ENCODE measurements at regions not wholly inside any gene's neighbourhood (a gene's known extent, or its start where the extent isn't known, plus 50 kb on each side); places are given as distances from the start of the nearest gene placed in this dataset.

DNA sequence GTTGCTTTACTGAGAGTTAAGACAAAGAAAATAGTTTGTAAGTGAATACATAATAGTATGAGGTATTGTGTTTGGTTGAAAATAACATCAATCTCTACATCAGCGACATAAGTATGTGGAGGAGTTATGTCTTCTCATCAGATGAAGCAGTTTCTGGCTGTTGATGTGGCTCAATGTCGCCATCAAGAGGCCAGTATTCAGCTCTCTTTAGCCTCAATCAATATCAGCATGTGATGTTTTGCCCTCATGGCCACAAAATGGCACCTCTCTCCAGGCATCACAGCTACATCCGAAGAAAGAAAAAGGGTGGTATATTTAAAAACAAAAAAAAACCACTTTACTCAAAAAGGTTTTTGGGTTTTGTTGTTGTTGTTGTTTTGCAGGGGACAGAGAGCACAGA is 302.3 kb upstream of the TMEM132C start:
- TF ChIP-seq, protein P1, sequence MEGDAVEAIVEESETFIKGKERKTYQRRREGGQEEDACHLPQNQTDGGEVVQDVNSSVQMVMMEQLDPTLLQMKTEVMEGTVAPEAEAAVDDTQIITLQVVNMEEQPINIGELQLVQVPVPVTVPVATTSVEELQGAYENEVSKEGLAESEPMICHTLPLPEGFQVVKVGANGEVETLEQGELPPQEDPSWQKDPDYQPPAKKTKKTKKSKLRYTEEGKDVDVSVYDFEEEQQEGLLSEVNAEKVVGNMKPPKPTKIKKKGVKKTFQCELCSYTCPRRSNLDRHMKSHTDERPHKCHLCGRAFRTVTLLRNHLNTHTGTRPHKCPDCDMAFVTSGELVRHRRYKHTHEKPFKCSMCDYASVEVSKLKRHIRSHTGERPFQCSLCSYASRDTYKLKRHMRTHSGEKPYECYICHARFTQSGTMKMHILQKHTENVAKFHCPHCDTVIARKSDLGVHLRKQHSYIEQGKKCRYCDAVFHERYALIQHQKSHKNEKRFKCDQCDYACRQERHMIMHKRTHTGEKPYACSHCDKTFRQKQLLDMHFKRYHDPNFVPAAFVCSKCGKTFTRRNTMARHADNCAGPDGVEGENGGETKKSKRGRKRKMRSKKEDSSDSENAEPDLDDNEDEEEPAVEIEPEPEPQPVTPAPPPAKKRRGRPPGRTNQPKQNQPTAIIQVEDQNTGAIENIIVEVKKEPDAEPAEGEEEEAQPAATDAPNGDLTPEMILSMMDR (IDR thresholded peaks at IDR 0.05), result no peak
- no peak for TF ChIP-seq POLR2AphosphoS5 (IDR thresholded peaks at IDR 0.05)

All from prostate gland (tissue), 2 donors.